Fibroblast of lung (primary cell): ENCODE measurements at regions not wholly inside any gene's neighbourhood (a gene's known extent, or its start where the extent isn't known, plus 50 kb on each side); places are given as distances from the start of the nearest gene placed in this dataset.

Experiments
- DNase-seq, 2 donors: peaks; one replicate each; pipeline versions ENCODE4 v3.0.0 to v3.0.0-alpha.2; 2010; ENCODE audit warnings: low read depth in 2 of 2
- H2AFZ ChIP-seq: 2 replicates; pipeline ENCODE4 v1.5.1; 2012; ENCODE audit warnings: low read length, control low read depth, inconsistent platforms
- H3K27ac ChIP-seq: 2 replicates; pipeline ENCODE4 v1.5.1; 2011; ENCODE audit warnings: low read length, control low read depth; ENCODE audit not compliant: insufficient read depth
- H3K27me3 ChIP-seq: 2 replicates; pipeline ENCODE4 v1.5.1; 2011; ENCODE audit warnings: mild to moderate bottlenecking, low read length; ENCODE audit not compliant: control insufficient read depth, insufficient read depth
- H3K36me3 ChIP-seq: 2 replicates; pipeline ENCODE4 v1.5.1; 2011; ENCODE audit warnings: low read length; ENCODE audit not compliant: control insufficient read depth, insufficient read depth
- H3K4me1 ChIP-seq: 2 replicates; pipeline ENCODE4 v1.5.1; 2011; ENCODE audit warnings: low read length; ENCODE audit not compliant: control insufficient read depth, insufficient read depth; ENCODE audit errors: extremely low read depth
- H3K4me2 ChIP-seq: 2 replicates; pipeline ENCODE4 v1.5.1; 2011; ENCODE audit warnings: low read length, control low read depth; ENCODE audit not compliant: insufficient read depth; ENCODE audit errors: extremely low read depth
- H3K4me3 ChIP-seq, 4 experiments: fragments of 200-600 bp in 1 of 4; sonication (generic) in 1 of 4; replicated peaks in 1 of 4; 2 replicates each; pipeline ENCODE4 v1.5.1; 2011 to 2016; ENCODE audit warnings: low read length in 4 of 4, low read depth in 3 of 4, mild to moderate bottlenecking in 3 of 4, control low read depth in 2 of 4, inconsistent platforms in 1 of 4, mixed read lengths in 1 of 4; ENCODE audit not compliant: insufficient read depth in 1 of 4; ENCODE audit errors: control extremely low read depth in 1 of 4
- H3K79me2 ChIP-seq: 2 replicates; pipeline ENCODE4 v1.5.1; 2012; ENCODE audit warnings: mild to moderate bottlenecking, low read length, inconsistent platforms; ENCODE audit not compliant: control insufficient read depth, insufficient read depth
- H3K9ac ChIP-seq: 2 replicates; pipeline ENCODE4 v1.5.1; 2011; ENCODE audit warnings: mild to moderate bottlenecking, low read length, control low read depth; ENCODE audit not compliant: insufficient read depth
- H3K9me3 ChIP-seq: 2 replicates; pipeline ENCODE4 v1.5.1; 2012; ENCODE audit warnings: low read depth, low read length; ENCODE audit not compliant: control insufficient read depth, insufficient read depth
- H4K20me1 ChIP-seq: 2 replicates; pipeline ENCODE4 v1.5.1; 2011; ENCODE audit warnings: low read length; ENCODE audit not compliant: control insufficient read depth, insufficient read depth; ENCODE audit errors: extremely low read depth
- CTCF ChIP-seq, 2 donors: IDR thresholded peaks in 1 of 2; conservative IDR thresholded peaks in 1 of 2; 1 replicate in 1 of 2; 2 replicates in 1 of 2; pipeline ENCODE4 v1.5.1; 2011 to 2012; ENCODE audit warnings: low read length in 2 of 2, control low read depth in 1 of 2, inconsistent platforms in 1 of 2, low read depth in 1 of 2, mild to moderate bottlenecking in 1 of 2
- EZH2 ChIP-seq: IDR thresholded peaks from 2 replicates; pipeline ENCODE4 v1.5.1; 2012; ENCODE audit warnings: low read length, control low read depth, mild to moderate bottlenecking; ENCODE audit errors: missing control alignments

- no peak overlapping the region for H3K4me3 ChIP-seq
Observed at GRCh38 chr4:77314697-77315096, 157.7 kb downstream of the CCNG2 start.

GRCh38 chr4:77327151-77327550 is 170.1 kb downstream of the CCNG2 start:
- Histone ChIP-seq H3K4me2 (no peak overlapping the region), H3K9ac (no peak overlapping the region), H4K20me1 (no peaks in the 10 kb centered on the region), H3K36me3 (no peaks in the 10 kb centered on the region), H3K9me3 (no peaks in the 10 kb centered on the region), H3K79me2 (no peaks in the 10 kb centered on the region), H3K27ac (no peak overlapping the region), H3K4me1 (no peaks in the 10 kb centered on the region), H2AFZ (no peak overlapping the region), H3K27me3 (no peaks in the 10 kb centered on the region), H3K4me3 (no peak overlapping the region)
- TF ChIP-seq EZH2 (no peak), CTCF (conservative IDR thresholded peaks at IDR 0.05 in 1 of 2, IDR thresholded peaks at IDR 0.05 in 1 of 2; ENCODE audit: low read depth in 1 of 2, low read length in 2 of 2) (no peak)
- no peak for DNase-seq

More at GRCh38 chr4:77314697-77315096, 157.7 kb downstream of the CCNG2 start:
- Histone ChIP-seq H3K27ac (no peak overlapping the region), H3K27me3 (no peaks in the 10 kb centered on the region), H3K4me2 (no peak overlapping the region), H3K9ac (no peak overlapping the region), H3K9me3 (no peaks in the 10 kb centered on the region), H3K79me2 (no peaks in the 10 kb centered on the region), H3K36me3 (no peaks in the 10 kb centered on the region), H3K4me1 (no peaks in the 10 kb centered on the region), H2AFZ (no peak overlapping the region), H4K20me1 (no peaks in the 10 kb centered on the region)
- DNase-seq: no peak
- TF ChIP-seq EZH2: no peak
- TF ChIP-seq CTCF (conservative IDR thresholded peaks at IDR 0.05 in 1 of 2, IDR thresholded peaks at IDR 0.05 in 1 of 2; ENCODE audit: low read depth in 1 of 2, low read length in 2 of 2): no peak

- Histone ChIP-seq H3K27ac (no peak overlapping the region), H3K4me3 (no peak overlapping the region), H4K20me1 (no peaks in the 10 kb centered on the region), H2AFZ (no peak overlapping the region), H3K9ac (no peak overlapping the region), H3K9me3 (peaks cover 2% of the 10 kb centered on the region), H3K36me3 (no peaks in the 10 kb centered on the region), H3K79me2 (no peaks in the 10 kb centered on the region), H3K4me1 (no peaks in the 10 kb centered on the region), H3K27me3 (no peaks in the 10 kb centered on the region), H3K4me2 (no peak overlapping the region)
- DNase-seq: peak in 1 of 2 donors; percentile 18
- TF ChIP-seq CTCF (conservative IDR thresholded peaks at IDR 0.05 in 1 of 2, IDR thresholded peaks at IDR 0.05 in 1 of 2; ENCODE audit: low read depth in 1 of 2, low read length in 2 of 2) (no peak), EZH2 (no peak)
Observed at GRCh38 chr4:77332696-77333270, 175.8 kb downstream of the CCNG2 start.
